ENCODE measurements at regions not wholly inside any gene's neighbourhood (a gene's known extent, or its start where the extent isn't known, plus 50 kb on each side); places are given as distances from the start of the nearest gene placed in this dataset.

GRCh38 chr1:94730450-94730849 is 89.7 kb upstream of the SLC44A3 start:
- Histone ChIP-seq H3K4me1 (ENCODE audit: control insufficient read depth in 1 of 2, insufficient read depth in 1 of 2, low read depth in 1 of 2, low read length in 1 of 2) (peaks cover 10 to 12% of the 10 kb centered on the region in 2 experiments), H3K4me3 (ENCODE audit: low read depth in 1 of 2, low read length in 1 of 2) (no peak overlapping the region), H3K27me3 (no peaks in the 10 kb centered on the region), H3K9me3 (no peaks in the 10 kb centered on the region), H3K36me3 (no peaks in the 10 kb centered on the region), H3K27ac (no peak overlapping the region)
- no peak for TF ChIP-seq CTCF (IDR thresholded peaks at IDR 0.05)

GRCh38 chr1:94729267-94729666 is 90.9 kb upstream of the SLC44A3 start:
- no peak overlapping the region for H3K4me3 ChIP-seq (ENCODE audit: low read depth in 1 of 2, low read length in 1 of 2)
- no peaks in the 10 kb centered on the region for H3K27me3 ChIP-seq
- no peak overlapping the region for H3K27ac ChIP-seq
- no peaks in the 10 kb centered on the region for H3K36me3 ChIP-seq
- H3K9me3 ChIP-seq, result no peaks in the 10 kb centered on the region
- TF ChIP-seq CTCF (IDR thresholded peaks at IDR 0.05), result no peak
- peaks cover 15 to 18% of the 10 kb centered on the region in 2 experiments for H3K4me1 ChIP-seq (ENCODE audit: control insufficient read depth in 1 of 2, insufficient read depth in 1 of 2, low read depth in 1 of 2, low read length in 1 of 2)

- H3K27ac ChIP-seq, result no peak overlapping the region
- no peak overlapping the region for H3K4me3 ChIP-seq (ENCODE audit: low read depth in 1 of 2, low read length in 1 of 2)
- peaks cover 27 to 29% of the 10 kb centered on the region in 2 experiments for H3K4me1 ChIP-seq (ENCODE audit: control insufficient read depth in 1 of 2, insufficient read depth in 1 of 2, low read depth in 1 of 2, low read length in 1 of 2)
Measured at GRCh38 chr1:94727846-94728715, 92.1 kb upstream of the SLC44A3 start.

GRCh38 chr1:94726981-94727685 is 93.0 kb upstream of the SLC44A3 start:
- Histone ChIP-seq H3K4me3 (ENCODE audit: low read depth in 1 of 2, low read length in 1 of 2) (no peak overlapping the region), H3K4me1 (ENCODE audit: control insufficient read depth in 1 of 2, insufficient read depth in 1 of 2, low read depth in 1 of 2, low read length in 1 of 2) (peaks cover 37 to 39% of the 10 kb centered on the region in 2 experiments), H3K36me3 (no peaks in the 10 kb centered on the region), H3K27ac (no peak overlapping the region), H3K27me3 (no peaks in the 10 kb centered on the region), H3K9me3 (no peaks in the 10 kb centered on the region)
- no peak for TF ChIP-seq CTCF (IDR thresholded peaks at IDR 0.05)

More at GRCh38 chr1:94727846-94728715, 92.1 kb upstream of the SLC44A3 start:
- no peak for TF ChIP-seq CTCF (IDR thresholded peaks at IDR 0.05)
- no peaks in the 10 kb centered on the region for H3K9me3 ChIP-seq
- H3K27me3 ChIP-seq, result no peaks in the 10 kb centered on the region
- H3K36me3 ChIP-seq, result no peaks in the 10 kb centered on the region

GRCh38 chr1:94725566-94725965 is 94.6 kb upstream of the SLC44A3 start:
- no peak overlapping the region for H3K27ac ChIP-seq

More at GRCh38 chr1:94725566-94725965, 94.6 kb upstream of the SLC44A3 start:
- Histone ChIP-seq H3K36me3 (no peaks in the 10 kb centered on the region), H3K4me1 (ENCODE audit: control insufficient read depth in 1 of 2, insufficient read depth in 1 of 2, low read depth in 1 of 2, low read length in 1 of 2) (peaks cover 52 to 55% of the 10 kb centered on the region in 2 experiments), H3K27me3 (no peaks in the 10 kb centered on the region), H3K4me3 (ENCODE audit: low read depth in 1 of 2, low read length in 1 of 2) (no peak overlapping the region), H3K9me3 (no peaks in the 10 kb centered on the region)
- TF ChIP-seq CTCF (IDR thresholded peaks at IDR 0.05), result no peak

Data from neutrophil (primary cell).